Peyer's patch (tissue), 4 donors: ENCODE measurements at regions not wholly inside any gene's neighbourhood (a gene's known extent, or its start where the extent isn't known, plus 50 kb on each side); places are given as distances from the start of the nearest gene placed in this dataset.

Experiments
- DNase-seq, 3 donors: peaks; one replicate each; pipeline ENCODE4 v3.0.0-alpha.2; 2017 to 2019
- H3K27ac ChIP-seq, 4 donors: fragments of 200-600 bp; sonication (generic); one replicate each; pipeline ENCODE4 v1.5.1; 2016 to 2019
- H3K27me3 ChIP-seq, 2 donors: fragments of 200-600 bp; sonication (generic); one replicate each; pipeline ENCODE4 v1.5.1; 2019
- H3K36me3 ChIP-seq, 3 donors: fragments of 200-600 bp; sonication (generic); one replicate each; pipeline ENCODE4 v1.5.1; 2016 to 2019
- H3K4me1 ChIP-seq, 4 donors: fragments of 200-600 bp; sonication (generic); one replicate each; pipeline ENCODE4 v1.5.1; 2016 to 2019
- H3K4me3 ChIP-seq, 4 donors: fragments of 200-600 bp; sonication (generic); 1 replicate in 3 of 4; 2 replicates in 1 of 4; pipeline ENCODE4 v1.5.1; 2016 to 2019; ENCODE audit warnings: mild to moderate bottlenecking in 1 of 4
- H3K9me3 ChIP-seq, 4 donors: fragments of 200-600 bp; sonication (generic); one replicate each; pipeline ENCODE4 v1.5.1; 2016 to 2019; ENCODE audit warnings: mild to moderate bottlenecking in 1 of 4
- POLR2A ChIP-seq, 2 donors: fragments of 450-650 bp; IDR thresholded peaks; one replicate each; pipeline ENCODE4 v1.5.1; 2017; ENCODE audit warnings: antibody characterized with exemption in 2 of 2, mild to moderate bottlenecking in 2 of 2, moderate library complexity in 2 of 2
- TF ChIP-seq, protein P1 (sequence below), 6 experiments: fragments of 450-650 bp in 4 of 6; fragments of 200-600 bp in 2 of 6; sonication (generic) in 1 of 6; IDR thresholded peaks; one replicate each; pipeline ENCODE4 v1.5.1; 2017 to 2019; ENCODE audit warnings: antibody characterized with exemption in 6 of 6, mild to moderate bottlenecking in 3 of 6, moderate library complexity in 1 of 6

GRCh38 chr2:236766850-236767249 is 197.2 kb downstream of the ACKR3 start:
- no peak overlapping the region for H3K4me3 ChIP-seq
- no peaks in the 10 kb centered on the region for H3K27me3 ChIP-seq
- no peaks in the 10 kb centered on the region for H3K36me3 ChIP-seq
- no peaks in the 10 kb centered on the region for H3K4me1 ChIP-seq
- TF ChIP-seq POLR2A (IDR thresholded peaks at IDR 0.05), result no peak
- TF ChIP-seq, protein P1, sequence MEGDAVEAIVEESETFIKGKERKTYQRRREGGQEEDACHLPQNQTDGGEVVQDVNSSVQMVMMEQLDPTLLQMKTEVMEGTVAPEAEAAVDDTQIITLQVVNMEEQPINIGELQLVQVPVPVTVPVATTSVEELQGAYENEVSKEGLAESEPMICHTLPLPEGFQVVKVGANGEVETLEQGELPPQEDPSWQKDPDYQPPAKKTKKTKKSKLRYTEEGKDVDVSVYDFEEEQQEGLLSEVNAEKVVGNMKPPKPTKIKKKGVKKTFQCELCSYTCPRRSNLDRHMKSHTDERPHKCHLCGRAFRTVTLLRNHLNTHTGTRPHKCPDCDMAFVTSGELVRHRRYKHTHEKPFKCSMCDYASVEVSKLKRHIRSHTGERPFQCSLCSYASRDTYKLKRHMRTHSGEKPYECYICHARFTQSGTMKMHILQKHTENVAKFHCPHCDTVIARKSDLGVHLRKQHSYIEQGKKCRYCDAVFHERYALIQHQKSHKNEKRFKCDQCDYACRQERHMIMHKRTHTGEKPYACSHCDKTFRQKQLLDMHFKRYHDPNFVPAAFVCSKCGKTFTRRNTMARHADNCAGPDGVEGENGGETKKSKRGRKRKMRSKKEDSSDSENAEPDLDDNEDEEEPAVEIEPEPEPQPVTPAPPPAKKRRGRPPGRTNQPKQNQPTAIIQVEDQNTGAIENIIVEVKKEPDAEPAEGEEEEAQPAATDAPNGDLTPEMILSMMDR (IDR thresholded peaks at IDR 0.05), result no peak
- no peaks in the 10 kb centered on the region for H3K9me3 ChIP-seq
- H3K27ac ChIP-seq, result no peak overlapping the region
- no peak for DNase-seq

- Histone ChIP-seq H3K9me3 (no peaks in the 10 kb centered on the region), H3K36me3 (no peaks in the 10 kb centered on the region), H3K27ac (no peak overlapping the region), H3K4me1 (no peaks in the 10 kb centered on the region), H3K27me3 (no peaks in the 10 kb centered on the region), H3K4me3 (no peak overlapping the region)
- DNase-seq, result no peak
- no peak for TF ChIP-seq POLR2A (IDR thresholded peaks at IDR 0.05)
- TF ChIP-seq, protein P1 (IDR thresholded peaks at IDR 0.05), result no peak
Measured at GRCh38 chr2:236767941-236768340, 198.3 kb downstream of the ACKR3 start.

- no peak for DNase-seq
- no peaks in the 10 kb centered on the region for H3K27me3 ChIP-seq
- TF ChIP-seq POLR2A (IDR thresholded peaks at IDR 0.05), result no peak
- TF ChIP-seq, protein P1 (IDR thresholded peaks at IDR 0.05), result no peak
Measured at GRCh38 chr2:236768393-236769140, 198.9 kb downstream of the ACKR3 start.

GRCh38 chr2:236769981-236770671 is 200.5 kb downstream of the ACKR3 start:
- no peaks in the 10 kb centered on the region for H3K36me3 ChIP-seq
- DNase-seq, result no peak
- H3K4me3 ChIP-seq, result no peak overlapping the region
- no peaks in the 10 kb centered on the region for H3K27me3 ChIP-seq
- no peak overlapping the region for H3K27ac ChIP-seq
- no peaks in the 10 kb centered on the region for H3K4me1 ChIP-seq
- no peaks in the 10 kb centered on the region for H3K9me3 ChIP-seq
- TF ChIP-seq, protein P1 (IDR thresholded peaks at IDR 0.05), result no peak
- no peak for TF ChIP-seq POLR2A (IDR thresholded peaks at IDR 0.05)

More at GRCh38 chr2:236768393-236769140, 198.9 kb downstream of the ACKR3 start:
- H3K9me3 ChIP-seq, result no peaks in the 10 kb centered on the region
- no peaks in the 10 kb centered on the region for H3K36me3 ChIP-seq
- H3K27ac ChIP-seq, result no peak overlapping the region
- H3K4me3 ChIP-seq, result no peak overlapping the region
- no peaks in the 10 kb centered on the region for H3K4me1 ChIP-seq

GRCh38 chr2:236772220-236772837 is 202.7 kb downstream of the ACKR3 start:
- TF ChIP-seq POLR2A (IDR thresholded peaks at IDR 0.05), result no peak
- TF ChIP-seq, protein P1 (IDR thresholded peaks at IDR 0.05), result no peak
- no peak for DNase-seq

More at GRCh38 chr2:236772220-236772837, 202.7 kb downstream of the ACKR3 start:
- Histone ChIP-seq H3K27me3 (no peaks in the 10 kb centered on the region), H3K36me3 (no peaks in the 10 kb centered on the region), H3K27ac (no peak overlapping the region), H3K9me3 (no peaks in the 10 kb centered on the region), H3K4me1 (no peaks in the 10 kb centered on the region), H3K4me3 (no peak overlapping the region)
